M059J (cell line): ENCODE measurements at regions not wholly inside any gene's neighbourhood (a gene's known extent, or its start where the extent isn't known, plus 50 kb on each side); places are given as distances from the start of the nearest gene placed in this dataset.

ENCODE experiments used
- DNase-seq: peaks from one replicate; pipeline ENCODE4 v3.0.0-alpha.2; 2012; ENCODE audit warnings: low read depth

DNA sequence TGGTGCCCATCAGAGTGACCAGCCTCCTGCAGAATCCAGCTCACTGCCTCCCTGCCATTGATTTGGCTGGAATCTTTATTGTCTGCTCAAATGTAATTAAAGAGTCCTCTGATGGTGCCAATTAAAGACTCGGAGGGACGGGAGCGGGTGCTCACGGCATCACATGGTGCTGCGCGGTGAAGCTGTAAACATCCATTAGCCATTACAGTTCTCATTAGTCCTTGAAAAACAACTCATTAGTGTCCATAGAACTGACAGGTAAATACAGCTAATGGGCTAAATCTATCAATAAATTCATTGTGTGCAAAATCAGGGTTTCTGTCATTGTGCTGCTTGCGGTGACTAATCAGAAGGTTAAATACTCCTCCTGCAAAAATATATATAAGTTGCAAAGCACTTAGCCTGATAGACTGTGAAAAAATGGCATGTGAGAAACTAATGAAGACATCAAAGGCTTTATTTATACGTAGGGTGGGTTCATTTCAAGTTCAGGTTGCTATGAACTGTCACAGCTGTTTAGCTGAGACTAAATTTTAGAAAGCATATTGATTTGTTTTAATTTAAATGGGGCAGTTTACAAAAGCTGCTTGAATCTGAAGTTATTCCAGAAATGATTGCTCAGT is 289.8 kb upstream of the POU3F1 start:
- DNase-seq, result no peak

DNA sequence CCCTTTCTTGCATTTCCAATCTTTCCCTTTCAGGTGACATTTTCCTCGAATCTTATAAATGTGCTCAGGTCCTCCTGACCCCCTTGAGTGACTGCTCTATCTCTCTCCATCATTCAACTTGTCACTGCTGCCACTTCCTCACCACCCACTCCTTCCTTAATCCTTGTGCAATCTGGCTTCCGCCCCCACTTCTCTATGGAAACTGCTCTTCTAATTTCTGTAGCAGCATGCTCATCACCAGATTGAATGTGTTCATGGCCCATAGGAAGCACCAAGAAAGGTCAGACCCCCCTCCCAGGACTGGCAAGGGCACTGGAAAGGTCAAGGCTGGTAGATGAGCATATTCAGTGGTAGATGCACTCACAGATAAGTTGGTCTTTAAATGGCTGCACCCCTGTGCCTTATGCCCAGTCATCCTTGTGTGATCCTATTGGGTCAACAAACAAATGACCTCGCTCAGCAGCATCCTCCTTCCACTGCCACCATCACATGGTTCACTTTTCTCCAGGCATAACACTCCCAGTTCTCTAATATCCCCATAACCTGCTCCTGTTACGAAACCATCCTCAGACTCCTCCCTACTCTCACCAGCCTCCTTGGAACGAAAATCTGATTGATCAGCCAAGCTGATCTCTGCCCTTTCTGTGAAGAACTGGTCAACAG is 288.5 kb upstream of the POU3F1 start:
- no peak for DNase-seq

DNA sequence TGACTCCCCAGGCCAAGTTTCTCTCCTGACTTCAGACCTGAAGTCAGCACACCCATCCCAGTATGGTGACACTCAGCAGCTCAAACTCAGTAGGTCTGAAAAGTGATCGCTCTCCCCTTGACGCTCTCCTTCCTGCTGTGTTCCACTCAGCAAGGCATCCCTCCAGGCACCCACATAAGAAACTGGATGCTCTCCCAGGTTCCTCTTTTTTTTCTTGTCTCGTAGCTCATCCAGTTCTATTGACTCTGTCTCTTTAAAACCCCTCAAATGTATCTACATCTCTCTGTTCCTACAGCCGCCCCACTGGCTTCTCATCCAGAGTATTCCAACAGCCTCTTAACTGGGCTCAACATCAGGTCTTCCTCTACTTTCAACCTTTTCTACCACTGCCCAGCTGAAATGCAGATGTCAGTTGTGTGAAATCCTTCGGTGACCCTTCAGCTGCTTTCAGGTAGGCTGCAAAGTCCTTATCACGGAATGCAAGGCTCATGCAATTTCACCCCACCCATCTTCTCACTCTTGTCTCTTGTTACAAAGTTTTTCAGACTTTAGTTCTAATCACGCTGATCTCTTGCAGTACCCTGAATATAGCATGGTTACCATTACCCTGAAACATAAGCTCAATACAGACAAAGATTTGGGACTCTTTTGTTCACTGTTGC is 286.2 kb upstream of the POU3F1 start:
- DNase-seq, result no peak

DNA sequence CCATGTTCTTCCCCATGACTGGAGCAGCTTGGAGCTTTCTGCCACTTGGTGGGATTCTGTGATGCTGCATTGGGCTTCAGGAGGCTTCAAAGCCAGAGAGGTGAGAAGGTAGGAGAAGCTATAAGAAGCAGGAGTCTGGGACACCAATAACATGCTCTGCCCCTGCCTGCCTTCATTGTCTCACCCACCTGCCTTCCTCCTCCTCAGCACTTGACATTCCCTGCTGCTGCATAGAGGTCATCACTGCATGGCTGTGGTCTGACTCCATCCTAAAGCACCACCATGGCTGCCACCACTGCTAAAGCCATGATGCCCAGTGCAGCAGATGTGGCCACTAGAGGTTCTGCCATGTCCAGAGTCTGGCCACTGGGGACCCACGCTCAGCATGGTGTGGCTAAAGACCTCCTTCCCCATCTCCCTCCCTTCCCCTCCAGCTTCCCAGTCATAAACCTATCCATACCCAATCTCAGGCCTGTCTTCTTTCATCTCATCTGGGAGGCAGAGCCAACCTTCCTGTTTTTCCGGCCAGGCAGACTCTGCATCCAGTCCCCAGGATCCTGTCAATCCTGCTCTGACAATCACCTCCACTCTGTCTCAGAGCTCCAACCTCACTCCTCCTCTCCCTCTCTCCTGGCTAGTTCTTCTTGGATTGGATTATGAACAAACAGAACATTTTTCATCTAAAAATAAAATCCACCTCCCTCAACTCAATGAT is 285.1 kb upstream of the POU3F1 start:
- DNase-seq, result no peak

DNA sequence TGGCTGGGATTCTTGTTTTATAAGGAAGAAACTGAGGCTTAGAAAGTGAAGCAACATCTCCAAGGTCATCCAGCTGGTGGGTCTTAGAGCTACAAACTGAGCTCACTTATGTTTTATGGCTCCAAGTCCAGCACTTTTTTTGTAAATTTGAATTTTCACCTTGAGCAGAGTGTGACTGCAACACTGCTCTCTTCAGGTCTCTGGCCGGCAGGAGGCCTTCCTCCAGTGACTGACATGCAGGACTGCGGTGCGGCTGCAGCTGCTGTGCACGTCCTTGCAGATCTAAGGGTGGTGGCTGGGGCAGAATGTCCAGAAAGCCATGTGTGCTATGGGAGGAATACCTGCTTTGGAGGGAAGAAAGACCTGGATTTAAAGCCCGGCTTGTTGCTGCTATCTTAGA is 284.2 kb upstream of the POU3F1 start:
- DNase-seq, result no peak

DNA sequence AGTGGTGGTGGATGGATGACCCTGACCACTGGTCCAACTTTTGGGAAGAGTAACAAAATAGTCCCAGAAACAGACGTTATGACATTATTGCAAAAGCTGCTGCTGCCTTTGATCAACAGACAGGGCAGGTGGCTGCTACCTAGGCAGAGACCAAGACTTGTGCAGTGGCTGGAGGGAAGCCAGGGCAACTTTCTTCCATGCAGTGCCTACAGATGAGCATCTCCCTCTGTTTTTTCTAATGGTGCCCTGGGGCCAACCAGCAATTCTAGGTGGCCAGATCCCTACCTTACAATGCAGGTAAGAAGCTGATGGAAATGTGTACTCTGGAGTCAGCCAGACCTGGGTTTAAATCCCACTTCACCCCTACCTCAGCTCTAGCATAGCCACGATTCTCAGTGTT is 283.1 kb upstream of the POU3F1 start:
- DNase-seq, result no peak

DNA sequence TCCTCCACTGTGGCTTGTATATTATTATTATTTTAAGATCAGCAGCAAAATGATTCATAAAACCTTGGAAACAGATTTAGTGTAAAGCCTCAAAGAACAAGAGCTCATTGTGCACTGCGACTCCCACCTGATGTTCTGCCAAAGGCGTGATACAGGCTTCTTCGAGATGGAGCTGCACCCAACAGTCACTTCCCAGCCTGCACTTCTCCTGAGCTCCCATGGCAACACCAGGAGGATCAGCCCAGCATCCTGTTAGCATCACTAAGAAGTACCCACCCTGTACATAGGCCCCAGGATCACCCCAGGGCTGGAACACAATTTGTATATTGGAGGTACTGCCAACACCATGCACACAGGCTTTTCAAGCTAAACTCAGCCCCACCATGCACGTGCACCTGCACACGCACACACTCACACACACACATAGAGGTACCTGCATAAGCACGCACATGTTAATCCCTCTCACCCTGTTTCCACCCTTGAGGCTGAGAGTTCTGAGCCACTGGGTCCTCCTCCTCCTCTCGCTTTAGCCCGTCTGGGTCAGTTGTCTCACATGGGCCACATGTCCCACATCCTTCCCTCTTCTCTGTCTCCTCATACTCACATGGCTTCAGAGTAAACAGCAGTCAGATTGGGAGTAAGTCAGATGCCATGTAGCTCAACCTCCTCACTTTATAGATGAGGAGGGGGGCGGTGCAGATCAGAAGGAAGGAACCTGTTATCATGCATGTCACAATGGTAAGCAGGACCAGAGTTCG is 281.9 kb upstream of the POU3F1 start:
- DNase-seq, result no peak

DNA sequence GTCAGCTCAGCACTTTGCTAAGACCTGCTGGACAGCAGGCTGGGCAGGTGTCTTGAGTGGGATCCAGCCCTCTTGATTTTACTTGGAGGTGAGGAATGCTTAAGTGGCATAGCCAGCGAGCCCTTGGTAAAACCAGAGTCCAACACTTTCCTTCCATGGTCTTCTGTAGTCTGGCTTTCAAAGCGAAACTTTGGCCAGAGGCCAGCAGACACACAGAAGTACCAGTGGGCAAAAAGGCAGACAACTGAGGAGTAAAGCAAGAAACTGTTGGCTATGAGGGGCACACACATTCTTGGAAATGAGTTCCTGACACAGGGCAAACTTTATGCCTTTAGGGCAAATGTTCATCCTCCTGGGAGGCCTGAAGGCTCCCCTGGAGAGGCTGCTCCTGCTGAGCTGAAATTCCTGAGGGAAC is 281.0 kb upstream of the POU3F1 start:
- peak; percentile 15 for DNase-seq

DNA sequence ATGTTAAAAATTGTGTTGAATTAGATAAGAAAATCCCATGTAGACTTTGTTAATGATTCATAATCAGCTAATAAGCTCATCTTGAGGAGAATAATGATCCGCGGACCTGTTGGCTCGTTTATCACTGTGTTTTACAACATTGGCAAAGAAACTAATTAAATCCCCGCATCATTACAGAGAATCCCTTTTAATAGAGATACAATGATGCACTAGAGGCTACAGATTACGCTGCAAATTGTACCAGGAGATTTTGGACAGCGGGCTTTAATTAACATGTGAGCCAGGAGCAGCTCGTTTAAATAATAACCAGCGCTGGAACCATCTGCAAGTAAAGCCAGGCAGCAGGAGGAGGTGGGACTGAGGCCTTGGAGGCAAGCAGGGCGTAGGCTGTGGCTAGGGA is 280.3 kb upstream of the POU3F1 start:
- no peak for DNase-seq

DNA sequence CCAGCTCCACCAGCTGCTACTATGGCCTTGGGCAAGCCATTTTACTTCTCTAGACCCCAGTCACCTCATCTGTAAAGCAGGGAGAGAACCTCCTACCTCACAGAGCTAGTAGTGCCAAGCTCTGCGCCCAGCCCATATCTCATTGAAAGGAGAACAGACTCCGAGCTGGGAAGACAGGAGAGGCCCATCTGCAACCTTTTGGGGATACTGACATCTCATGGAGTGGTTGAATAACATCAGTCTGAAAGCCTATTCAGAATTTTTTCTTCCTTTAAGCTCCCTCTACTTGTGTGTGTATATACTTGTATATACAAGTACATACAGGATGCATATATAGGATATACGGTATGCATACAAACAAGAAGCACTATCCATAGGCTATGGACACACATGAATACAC is 279.5 kb upstream of the POU3F1 start:
- no peak for DNase-seq

DNA sequence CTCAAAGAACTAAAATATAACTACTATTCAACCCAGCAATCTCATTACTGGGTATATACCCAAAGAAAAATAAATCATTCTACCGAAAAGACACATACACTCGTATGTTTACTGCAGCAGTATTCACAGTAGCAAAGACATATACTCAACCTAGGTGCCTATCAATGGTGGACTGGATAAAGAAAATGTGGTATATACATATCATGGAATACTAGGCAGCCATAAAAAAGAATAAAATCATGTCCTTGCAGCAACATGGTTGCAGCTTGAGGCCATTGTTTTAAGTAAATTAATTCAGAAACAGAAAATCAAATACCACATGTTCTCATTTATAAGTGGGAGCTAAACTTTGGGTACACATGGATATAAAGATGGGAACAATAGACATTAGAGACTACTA is 266.2 kb upstream of the POU3F1 start:
- no peak for DNase-seq

DNA sequence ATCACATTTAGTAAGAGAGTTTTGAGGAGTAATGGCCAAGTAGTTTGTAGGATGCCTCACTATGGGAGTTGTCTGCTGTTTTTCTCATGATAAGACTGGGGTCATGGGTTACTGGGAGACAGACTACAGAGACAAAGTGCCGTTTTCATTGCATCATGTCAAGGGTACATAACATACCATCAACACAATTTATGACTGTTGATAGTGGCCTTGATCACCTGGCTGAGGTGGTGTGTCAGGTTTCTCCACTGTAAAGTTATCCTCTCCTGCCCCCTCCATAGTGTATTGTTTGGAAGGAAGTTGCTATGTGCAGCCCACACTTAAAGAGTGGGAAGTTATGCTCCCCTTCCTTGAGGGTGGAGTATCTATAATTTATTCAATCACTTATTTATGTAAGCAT is 263.5 kb upstream of the POU3F1 start:
- no peak for DNase-seq

DNA sequence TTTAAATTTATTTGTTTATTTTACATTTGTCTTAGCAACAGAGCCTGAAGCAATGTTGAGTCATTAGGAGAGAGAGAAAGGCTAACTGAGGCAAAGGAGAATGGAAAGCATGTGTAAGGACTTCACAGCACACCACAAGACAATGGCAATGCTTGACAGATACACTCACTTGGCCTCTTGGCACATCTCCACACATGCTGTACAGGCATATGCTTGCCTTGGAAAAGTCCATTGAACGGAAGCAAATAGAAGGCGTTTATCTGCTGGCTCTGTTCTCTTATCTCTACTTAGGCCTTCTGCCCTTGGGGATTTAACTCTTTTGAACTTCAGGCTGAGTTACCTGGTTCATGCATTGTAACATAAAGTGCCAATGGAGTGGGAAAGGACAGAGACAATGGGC is 262.2 kb upstream of the POU3F1 start:
- DNase-seq, result peak; percentile 63

DNA sequence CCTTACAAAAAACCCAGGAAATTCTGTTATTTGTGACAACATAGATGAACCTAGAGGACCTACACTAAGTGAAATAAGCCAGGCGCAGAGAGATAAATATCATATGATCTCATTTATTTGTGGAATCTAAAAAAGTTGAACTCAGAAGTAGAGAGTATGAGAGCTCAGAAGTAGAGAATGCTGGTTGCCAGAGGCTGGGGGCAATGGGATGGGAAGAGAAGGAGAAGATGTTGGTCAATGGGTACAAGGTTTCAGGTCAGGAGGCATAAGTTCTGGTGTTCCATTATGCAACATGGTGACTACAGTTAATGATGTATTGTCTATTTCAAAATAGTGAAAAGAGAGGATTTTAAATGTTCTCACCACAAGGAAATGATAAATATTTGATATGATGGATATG is 259.1 kb upstream of the POU3F1 start:
- no peak for DNase-seq

DNA sequence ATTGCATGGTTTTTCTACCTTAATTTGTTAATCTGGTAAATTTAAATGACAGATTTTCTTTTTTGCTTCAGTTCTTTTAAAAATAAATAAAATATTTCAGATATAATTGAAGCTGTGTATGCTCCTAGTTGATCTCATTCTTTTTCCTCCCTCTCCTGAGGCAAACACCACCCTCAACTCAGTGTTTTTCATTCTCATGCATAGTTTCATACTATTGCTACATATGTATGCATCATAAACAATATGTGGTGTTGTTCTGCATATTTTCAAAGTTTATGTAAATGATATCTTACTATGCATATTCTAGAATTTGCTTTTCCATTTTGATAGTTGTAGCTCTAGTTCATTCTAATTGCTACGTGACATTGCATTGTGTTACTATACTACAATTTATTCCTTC is 257.2 kb upstream of the POU3F1 start:
- no peak for DNase-seq

DNA sequence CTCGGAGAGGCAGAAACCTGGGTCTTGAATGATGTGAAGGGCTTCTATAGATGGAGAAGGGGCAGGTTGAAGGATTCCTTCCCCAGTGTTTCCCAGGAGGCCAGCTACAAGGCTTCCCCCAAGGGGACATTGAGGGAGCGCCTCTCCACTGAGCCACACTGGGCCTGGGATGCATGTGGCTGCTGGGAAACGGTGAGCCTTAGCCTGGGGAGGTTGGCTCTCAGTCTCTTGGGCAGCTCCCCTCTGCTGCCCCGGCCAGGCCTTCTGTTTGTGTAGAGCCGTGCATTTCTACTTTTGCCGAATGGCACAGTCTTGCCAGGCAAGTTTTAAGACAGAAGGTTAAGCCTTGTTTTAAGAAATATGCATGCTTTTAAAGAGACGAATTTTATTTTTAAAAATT is 254.4 kb upstream of the POU3F1 start:
- DNase-seq, result no peak

DNA sequence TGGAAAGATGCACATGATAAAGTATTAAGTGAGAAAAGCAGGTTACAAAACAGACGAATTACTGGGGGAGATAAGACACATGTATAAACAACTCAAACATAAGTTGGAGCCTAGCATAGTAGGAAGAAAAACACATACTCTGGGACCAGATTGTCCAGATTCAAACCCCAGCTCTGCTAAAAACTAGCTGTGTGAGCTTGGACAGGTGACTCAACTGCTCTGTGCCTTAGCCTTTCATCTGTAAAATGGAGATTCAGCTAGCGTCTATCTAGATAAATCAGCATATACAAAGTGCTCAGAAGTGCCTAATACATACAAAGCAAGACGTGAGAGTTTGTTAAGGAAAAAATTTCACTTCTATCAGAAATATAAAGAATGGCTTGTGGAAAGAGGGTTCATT is 254.0 kb upstream of the POU3F1 start:
- no peak for DNase-seq

DNA sequence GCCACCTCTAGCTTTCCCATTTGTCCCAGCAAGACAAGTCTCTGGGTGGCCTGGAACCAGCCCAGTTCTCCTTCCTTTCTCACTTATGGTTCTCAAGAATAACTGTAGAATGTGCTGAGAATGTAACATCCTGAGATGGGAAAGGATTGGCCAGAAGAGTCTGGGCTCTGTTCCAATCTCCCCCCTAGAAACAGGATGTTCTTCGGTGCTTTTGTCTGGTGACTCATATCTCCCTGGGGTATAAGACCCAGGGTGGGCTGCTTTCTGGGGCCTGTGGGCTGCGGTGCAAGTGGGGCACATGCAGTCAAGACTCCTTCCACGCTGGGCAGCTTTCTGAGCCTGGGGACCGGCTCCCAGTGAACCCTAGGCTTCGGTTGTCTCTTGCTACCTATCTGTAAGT is 251.2 kb upstream of the POU3F1 start:
- no peak for DNase-seq

DNA sequence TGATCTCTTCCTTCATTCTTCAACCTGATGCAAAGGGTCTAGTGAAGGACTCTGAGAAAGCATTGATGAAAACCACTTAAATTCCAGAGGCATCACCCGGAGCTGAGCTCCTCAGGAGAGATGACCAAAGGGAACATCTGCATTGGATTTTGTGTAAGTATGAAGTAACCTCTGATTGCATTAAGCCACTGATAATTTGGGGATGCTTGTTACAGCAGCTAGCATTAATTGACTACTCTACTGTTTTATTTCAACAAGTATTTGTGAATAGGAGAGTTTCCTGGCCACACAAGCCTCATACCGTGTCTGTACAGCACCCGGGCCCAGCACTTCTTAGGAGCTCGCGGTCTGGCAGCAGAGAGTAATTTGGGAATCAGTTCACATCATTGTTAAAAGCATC is 250.7 kb upstream of the POU3F1 start:
- no peak for DNase-seq

DNA sequence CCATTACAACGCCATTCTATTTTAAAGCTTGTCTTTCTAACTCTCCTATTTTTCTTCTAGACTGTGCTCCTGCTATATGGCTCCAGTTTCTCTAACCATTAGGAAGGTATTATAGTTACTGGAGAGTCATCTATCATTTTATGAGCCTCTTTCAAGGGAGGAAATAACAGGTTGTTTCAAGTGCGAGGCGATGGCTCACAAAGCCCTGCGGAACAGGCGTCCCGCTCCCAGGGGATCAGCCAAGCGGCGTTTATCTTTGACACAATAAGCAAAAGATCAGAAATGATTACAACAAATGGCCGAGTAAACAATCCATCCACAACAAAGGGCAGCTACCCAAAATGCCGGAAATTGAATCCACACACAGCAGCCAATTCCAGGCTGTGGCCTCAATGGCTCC is 249.5 kb upstream of the POU3F1 start:
- DNase-seq, result no peak

DNA sequence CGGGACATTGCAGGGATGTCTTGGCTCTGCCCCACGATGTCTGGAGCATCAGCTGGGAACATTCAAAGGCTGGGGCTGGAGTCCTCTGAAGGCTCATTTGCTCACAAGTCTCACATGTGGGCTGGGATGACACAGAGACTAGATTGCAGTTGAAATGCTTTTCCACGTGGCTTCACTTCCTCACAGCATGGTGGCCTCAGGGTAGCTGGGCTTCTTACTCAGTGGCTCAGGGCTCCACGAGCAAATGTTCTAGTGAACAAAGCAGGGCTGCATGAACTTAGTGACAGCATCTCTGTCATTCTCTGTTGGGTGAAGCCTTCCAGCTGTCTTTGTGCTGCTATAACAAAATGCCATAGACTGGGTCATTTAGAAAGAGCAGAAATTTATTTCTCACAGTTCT is 247.0 kb upstream of the POU3F1 start:
- DNase-seq, result no peak

DNA sequence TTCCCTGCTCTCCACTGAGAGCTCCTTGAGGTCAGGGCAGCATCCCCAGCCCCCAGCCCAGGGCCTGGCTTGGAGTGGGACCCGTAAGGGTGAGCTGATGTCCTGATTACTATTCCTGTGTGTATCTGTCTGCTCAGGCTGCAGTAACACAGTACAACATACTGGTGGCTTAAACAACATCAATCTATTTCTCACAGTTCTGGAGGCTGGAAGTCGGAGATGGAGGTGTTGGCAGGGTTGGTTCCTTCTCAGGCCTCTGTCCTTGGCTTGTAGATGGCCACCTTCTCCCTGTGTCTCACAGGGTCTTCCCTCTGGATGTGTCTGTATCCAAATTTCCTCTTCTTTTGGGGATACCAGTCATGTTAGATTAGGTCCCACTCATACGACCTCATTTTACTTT is 246.4 kb upstream of the POU3F1 start:
- no peak for DNase-seq
